ENCODE measurements at regions not wholly inside any gene's neighbourhood (a gene's known extent, or its start where the extent isn't known, plus 50 kb on each side); places are given as distances from the start of the nearest gene placed in this dataset.
A peak's percentile ranks its signal among the peaks of the same experiment; 100 is the strongest.
"Not testable (repeated sequence)": the region's sequence is repeated elsewhere in the genome, so short reads cannot be mapped to it uniquely, and the experiment has no call there.

- peak; percentile 24 for DNase-seq
Observed at GRCh38 chrX:97858592-97858991, 974.9 kb downstream of the RPA4 start.

- peak; percentile 36 for DNase-seq
Observed at GRCh38 chrX:97860226-97860625, 976.5 kb downstream of the RPA4 start.

- DNase-seq, result no peak
Observed at GRCh38 chrX:97863261-97863660, 979.6 kb downstream of the RPA4 start.

GRCh38 chrX:97867266-97867665 lies 983.6 kb downstream of the RPA4 start:
- DNase-seq, result no peak

- DNase-seq, result peak; percentile 52
Observed at GRCh38 chrX:97876697-97877407, 993.1 kb downstream of the RPA4 start.

GRCh38 chrX:97882306-97882705 lies 998.6 kb downstream of the RPA4 start:
- peak; percentile 62 for DNase-seq

GRCh38 chrX:97895751-97896150 lies 1012.0 kb downstream of the RPA4 start:
- peak; percentile 62 for DNase-seq

GRCh38 chrX:97897998-97898397 lies 1014.3 kb downstream of the RPA4 start:
- DNase-seq, result no peak

- DNase-seq, result peak; percentile 68
Observed at GRCh38 chrX:97898798-97899197, 1015.1 kb downstream of the RPA4 start.

- no peak for DNase-seq
Observed at GRCh38 chrX:97907791-97908190, 1024.1 kb downstream of the RPA4 start.

- DNase-seq, result no peak
Observed at GRCh38 chrX:97909245-97909644, 1025.5 kb downstream of the RPA4 start.

- not testable (repeated sequence) for DNase-seq
Observed at GRCh38 chrX:97915390-97915789, 1031.7 kb downstream of the RPA4 start.

GRCh38 chrX:97921223-97921622 lies 1037.5 kb downstream of the RPA4 start:
- DNase-seq, result not testable (repeated sequence)

GRCh38 chrX:97931586-97931985 lies 1047.9 kb downstream of the RPA4 start:
- no peak for DNase-seq

- DNase-seq, result no peak
Observed at GRCh38 chrX:97936296-97936695, 1052.6 kb downstream of the RPA4 start.

GRCh38 chrX:97938706-97939105 lies 1055.0 kb downstream of the RPA4 start:
- no peak for DNase-seq

GRCh38 chrX:97968376-97969163 lies 1084.9 kb downstream of the RPA4 start:
- peak; percentile 13 for DNase-seq

GRCh38 chrX:97984641-97985040 lies 1100.9 kb downstream of the RPA4 start:
- DNase-seq, result peak; percentile 5

- no peak for DNase-seq
Observed at GRCh38 chrX:97985096-97985495, 1101.4 kb downstream of the RPA4 start.

GRCh38 chrX:97987979-97988378 lies 1104.3 kb downstream of the RPA4 start:
- peak; percentile 0 for DNase-seq

- no peak for DNase-seq
Observed at GRCh38 chrX:97995834-97996233, 1112.1 kb downstream of the RPA4 start.

GRCh38 chrX:98028691-98029090 lies 1145.0 kb downstream of the RPA4 start:
- no peak for DNase-seq

GRCh38 chrX:98029861-98030260 lies 1146.2 kb downstream of the RPA4 start:
- DNase-seq, result no peak

- DNase-seq, result no peak
Observed at GRCh38 chrX:98057176-98057575, 1173.5 kb downstream of the RPA4 start.
